ENCODE measurements at regions not wholly inside any gene's neighbourhood (a gene's known extent, or its start where the extent isn't known, plus 50 kb on each side); places are given as distances from the start of the nearest gene placed in this dataset.
A peak's percentile ranks its signal among the peaks of the same experiment; 100 is the strongest.

DNA sequence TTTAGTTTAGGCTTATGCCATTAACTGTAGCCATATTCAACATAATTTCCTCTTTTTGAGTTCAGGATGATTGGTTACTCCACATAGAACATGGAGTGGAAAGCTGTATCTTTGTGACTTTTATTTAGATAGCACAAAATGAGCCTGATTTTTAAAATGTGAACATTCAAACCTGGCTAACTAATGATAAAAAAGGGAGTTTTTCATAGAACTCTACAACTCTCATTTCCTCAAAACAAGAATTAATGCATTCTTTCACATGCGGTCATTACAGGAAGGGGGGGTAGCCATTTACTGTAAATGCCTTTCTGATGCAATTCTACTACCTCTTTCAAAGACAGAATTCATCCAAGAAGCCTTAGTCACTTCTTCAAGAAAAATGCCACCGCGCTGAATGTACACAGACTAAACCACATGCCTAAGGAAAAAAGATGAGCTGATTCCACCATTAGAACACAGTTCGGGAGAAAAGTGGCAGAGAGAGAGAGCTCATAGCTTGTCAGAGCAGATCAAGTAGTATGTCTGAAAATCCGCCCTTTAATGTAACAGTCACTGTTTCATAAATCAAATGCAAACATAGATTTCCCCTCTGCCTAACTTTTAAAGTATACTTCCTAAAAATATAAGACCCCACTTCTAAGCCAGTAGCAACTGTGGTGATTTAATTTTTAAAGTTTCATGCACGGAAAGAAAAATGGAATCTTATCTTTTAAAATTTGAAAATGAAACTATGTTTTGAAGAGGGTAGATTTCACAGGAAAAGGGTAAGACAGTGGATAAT lies 226.4 kb upstream of the KLF14 start:
- TF ChIP-seq, protein P1, sequence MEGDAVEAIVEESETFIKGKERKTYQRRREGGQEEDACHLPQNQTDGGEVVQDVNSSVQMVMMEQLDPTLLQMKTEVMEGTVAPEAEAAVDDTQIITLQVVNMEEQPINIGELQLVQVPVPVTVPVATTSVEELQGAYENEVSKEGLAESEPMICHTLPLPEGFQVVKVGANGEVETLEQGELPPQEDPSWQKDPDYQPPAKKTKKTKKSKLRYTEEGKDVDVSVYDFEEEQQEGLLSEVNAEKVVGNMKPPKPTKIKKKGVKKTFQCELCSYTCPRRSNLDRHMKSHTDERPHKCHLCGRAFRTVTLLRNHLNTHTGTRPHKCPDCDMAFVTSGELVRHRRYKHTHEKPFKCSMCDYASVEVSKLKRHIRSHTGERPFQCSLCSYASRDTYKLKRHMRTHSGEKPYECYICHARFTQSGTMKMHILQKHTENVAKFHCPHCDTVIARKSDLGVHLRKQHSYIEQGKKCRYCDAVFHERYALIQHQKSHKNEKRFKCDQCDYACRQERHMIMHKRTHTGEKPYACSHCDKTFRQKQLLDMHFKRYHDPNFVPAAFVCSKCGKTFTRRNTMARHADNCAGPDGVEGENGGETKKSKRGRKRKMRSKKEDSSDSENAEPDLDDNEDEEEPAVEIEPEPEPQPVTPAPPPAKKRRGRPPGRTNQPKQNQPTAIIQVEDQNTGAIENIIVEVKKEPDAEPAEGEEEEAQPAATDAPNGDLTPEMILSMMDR (IDR thresholded peaks at IDR 0.05) = peak in 1 of 6 experiments; percentile 1
- TF ChIP-seq POLR2A (IDR thresholded peaks at IDR 0.05) = no peak
